Trophoblast cell (in vitro differentiated cells and primary cell): ENCODE measurements at regions not wholly inside any gene's neighbourhood (a gene's known extent, or its start where the extent isn't known, plus 50 kb on each side); places are given as distances from the start of the nearest gene placed in this dataset.

Source experiments
- DNase-seq, 2 donors: peaks; one replicate each; pipeline ENCODE4 v3.0.0-alpha.2; 2016
- H2AFZ ChIP-seq: 2 replicates; pipeline ENCODE4 v1.6.1; 2013; ENCODE audit warnings: low read length, moderate library complexity, mild to moderate bottlenecking; ENCODE audit not compliant: insufficient read depth, poor library complexity
- H2AK5ac ChIP-seq: 2 replicates; pipeline ENCODE4 v1.6.1; 2013; ENCODE audit warnings: mild to moderate bottlenecking, low read length
- H2BK120ac ChIP-seq: 2 replicates; pipeline ENCODE4 v1.6.1; 2013; ENCODE audit warnings: low read length, mild to moderate bottlenecking, moderate library complexity; ENCODE audit not compliant: insufficient read depth, poor library complexity
- H2BK12ac ChIP-seq: 2 replicates; pipeline ENCODE4 v1.6.1; 2013; ENCODE audit warnings: mild to moderate bottlenecking, low read length, moderate library complexity
- H2BK5ac ChIP-seq: 2 replicates; pipeline ENCODE4 v1.6.1; 2013; ENCODE audit warnings: low read length, low read depth, moderate library complexity, mild to moderate bottlenecking; ENCODE audit not compliant: poor library complexity
- H3K14ac ChIP-seq: 2 replicates; pipeline ENCODE4 v1.6.1; 2013; ENCODE audit warnings: mild to moderate bottlenecking, low read length
- H3K18ac ChIP-seq: 2 replicates; pipeline ENCODE4 v1.6.1; 2013; ENCODE audit warnings: mild to moderate bottlenecking, low read length
- H3K23ac ChIP-seq: 2 replicates; pipeline ENCODE4 v1.6.1; 2013; ENCODE audit warnings: low read length
- H3K27ac ChIP-seq: 2 replicates; pipeline ENCODE4 v1.5.1; 2013; ENCODE audit warnings: low read depth, mild to moderate bottlenecking, inconsistent platforms, low read length, moderate library complexity
- H3K27me3 ChIP-seq: 2 replicates; pipeline ENCODE4 v1.6.1; 2013; ENCODE audit warnings: inconsistent platforms, mild to moderate bottlenecking, low read length, moderate library complexity; ENCODE audit not compliant: insufficient read depth
- H3K36me3 ChIP-seq, 2 experiments: 1 replicate in 1 of 2; 2 replicates in 1 of 2; pipeline ENCODE4 v1.6.1; 2013; ENCODE audit warnings: low read length in 2 of 2, mild to moderate bottlenecking in 2 of 2, moderate library complexity in 1 of 2; ENCODE audit not compliant: insufficient read depth in 2 of 2, control insufficient read depth in 1 of 2
- H3K4ac ChIP-seq: 2 replicates; pipeline ENCODE4 v1.6.1; 2013; ENCODE audit warnings: low read depth, mild to moderate bottlenecking, low read length, moderate library complexity
- H3K4me1 ChIP-seq, 2 experiments: 1 replicate in 1 of 2; 2 replicates in 1 of 2; pipeline ENCODE4 v1.6.1; 2013; ENCODE audit warnings: low read length in 2 of 2, mild to moderate bottlenecking in 2 of 2, moderate library complexity in 1 of 2; ENCODE audit not compliant: insufficient read depth in 2 of 2, control insufficient read depth in 1 of 2
- H3K4me2 ChIP-seq: 2 replicates; pipeline ENCODE4 v1.6.1; 2013; ENCODE audit warnings: inconsistent platforms, mild to moderate bottlenecking, low read length, moderate library complexity
- H3K4me3 ChIP-seq: 2 replicates; pipeline ENCODE4 v1.5.1; 2013; ENCODE audit warnings: mild to moderate bottlenecking, low read depth, low read length, inconsistent platforms
- H3K79me1 ChIP-seq: one replicate; pipeline ENCODE4 v1.6.1; 2013; ENCODE audit warnings: low read length
- H3K79me2 ChIP-seq: 2 replicates; pipeline ENCODE4 v1.6.1; 2013; ENCODE audit warnings: low read length, mild to moderate bottlenecking; ENCODE audit not compliant: control insufficient read depth, insufficient read depth, poor library complexity
- H3K9ac ChIP-seq: 2 replicates; pipeline ENCODE4 v1.6.1; 2013; ENCODE audit warnings: mild to moderate bottlenecking, low read length
- H3K9me3 ChIP-seq: 2 replicates; pipeline ENCODE4 v1.6.1; 2013; ENCODE audit warnings: low read depth, mild to moderate bottlenecking, control low read depth, inconsistent platforms, low read length; ENCODE audit not compliant: insufficient read depth
- H4K12ac ChIP-seq: 2 replicates; pipeline ENCODE4 v1.6.1; 2013; ENCODE audit warnings: low read depth, mild to moderate bottlenecking, low read length, moderate library complexity
- H4K8ac ChIP-seq: 2 replicates; pipeline ENCODE4 v1.6.1; 2013; ENCODE audit warnings: low read depth, mild to moderate bottlenecking, low read length, moderate library complexity
- H4K91ac ChIP-seq: one replicate; pipeline ENCODE4 v1.6.1; 2013; ENCODE audit warnings: low read depth, mild to moderate bottlenecking, low read length, moderate library complexity
- WGBS: extraction: QIAGEN DNeasy Blood & Tissue Kit; methylation state at CpG from one replicate; pipeline ENCODE4 v1.1.7; 2013; ENCODE audit warnings: missing lambda C conversion rate; ENCODE audit not compliant: insufficient read length, insufficient coverage; ENCODE audit errors: extremely low coverage; 5-methylcytosine and 5-hydroxymethylcytosine counted together

DNA sequence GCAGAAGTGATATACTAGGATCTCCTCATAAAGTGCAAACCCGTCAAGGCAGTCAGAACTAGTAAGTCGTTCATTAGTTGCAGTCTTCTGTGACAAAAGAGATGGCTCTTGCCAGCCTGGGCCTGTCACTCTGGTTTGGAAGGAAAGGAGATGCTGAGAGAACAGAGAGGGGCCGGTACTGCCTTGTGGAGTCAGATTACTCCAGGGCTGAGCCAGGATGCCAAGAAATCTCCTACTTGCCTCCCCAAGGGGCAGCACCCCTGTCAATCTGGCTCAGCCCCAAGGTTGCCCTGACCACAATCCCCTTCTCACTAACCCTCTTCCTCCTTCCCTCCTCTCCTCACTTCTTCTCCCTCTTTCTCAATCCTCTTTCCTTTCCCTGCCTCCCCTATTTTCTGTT lies 62.9 kb upstream of the ASPRV1 start:
- Histone ChIP-seq H3K27ac (no peak overlapping the region), H3K4ac (no peak overlapping the region), H2BK12ac (peak overlapping the region; percentile 52), H3K36me3 (no peaks in the 10 kb centered on the region), H4K91ac (peak overlapping the region; percentile 22), H4K8ac (no peak overlapping the region), H3K14ac (no peak overlapping the region), H3K9ac (no peak overlapping the region), H3K18ac (peak overlapping the region; percentile 27), H3K4me3 (peak overlapping the region; percentile 7), H3K79me1 (peaks cover 4% of the 10 kb centered on the region), H3K23ac (no peak overlapping the region), H3K27me3 (no peaks in the 10 kb centered on the region), H3K79me2 (peaks cover 1% of the 10 kb centered on the region), H3K4me2 (no peak overlapping the region), H2BK120ac (no peak overlapping the region), H3K9me3 (no peaks in the 10 kb centered on the region), H4K12ac (no peak overlapping the region), H3K4me1 (peaks cover 0 to 6% of the 10 kb centered on the region in 2 experiments), H2BK5ac (no peak overlapping the region), H2AFZ (no peak overlapping the region), H2AK5ac (no peak overlapping the region)
- DNase-seq = no peak
- WGBS = no CpG with 5 or more reads among the region's 3 CpGs

DNA sequence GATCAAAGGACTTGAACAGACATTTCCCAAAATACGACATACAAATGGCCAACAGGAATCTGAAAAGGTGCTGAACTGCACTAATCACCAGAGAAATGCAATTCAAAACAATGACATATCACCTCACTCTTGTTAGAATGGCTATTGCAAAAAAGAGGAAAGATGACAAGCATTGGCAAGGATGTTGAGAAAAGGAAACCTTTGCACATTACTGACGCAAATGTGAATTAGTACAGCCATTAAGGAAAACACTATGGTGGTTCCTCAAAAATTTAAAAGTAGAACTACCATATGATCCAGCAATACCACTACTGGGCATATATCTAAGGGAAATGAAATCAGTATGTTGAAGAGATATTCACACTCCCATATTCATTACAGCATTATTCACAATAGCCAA lies 57.7 kb upstream of the ASPRV1 start:
- Histone ChIP-seq H2BK120ac (no peak overlapping the region), H3K27me3 (no peaks in the 10 kb centered on the region), H2AK5ac (no peak overlapping the region), H2AFZ (no peak overlapping the region), H3K9ac (no peak overlapping the region), H2BK12ac (no peak overlapping the region), H3K18ac (no peak overlapping the region), H3K4me1 (no peaks in the 10 kb centered on the region), H3K4me3 (no peak overlapping the region), H3K4ac (no peak overlapping the region), H3K23ac (no peak overlapping the region), H3K27ac (no peak overlapping the region), H4K8ac (no peak overlapping the region), H3K79me1 (no peaks in the 10 kb centered on the region), H3K4me2 (no peak overlapping the region), H3K14ac (no peak overlapping the region), H3K79me2 (no peaks in the 10 kb centered on the region), H3K9me3 (no peaks in the 10 kb centered on the region), H4K91ac (no peak overlapping the region), H3K36me3 (no peaks in the 10 kb centered on the region), H2BK5ac (no peak overlapping the region), H4K12ac (no peak overlapping the region)
- DNase-seq = peak in 1 of 2 donors; percentile 16
- WGBS = no CpG with 5 or more reads among the region's 2 CpGs

DNA sequence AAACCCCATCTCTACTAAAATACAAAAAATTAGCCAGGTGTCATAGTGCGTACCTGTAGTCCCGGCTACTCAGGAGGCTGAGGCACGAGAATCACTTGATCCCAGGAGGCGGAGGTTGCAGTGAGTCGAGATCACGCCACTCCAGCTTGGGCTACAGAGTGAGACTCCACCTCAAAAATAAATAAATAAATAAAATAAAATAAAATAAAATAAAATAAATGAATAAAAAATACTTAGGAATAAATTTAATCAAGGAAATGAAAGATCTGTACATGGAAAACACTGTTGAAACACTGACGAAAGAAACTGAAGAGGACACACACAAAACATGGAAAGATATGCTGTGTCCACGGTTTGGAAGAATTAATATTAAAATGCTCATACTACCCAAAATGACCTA lies 56.5 kb upstream of the ASPRV1 start:
- H3K4ac ChIP-seq = no peak overlapping the region

DNA sequence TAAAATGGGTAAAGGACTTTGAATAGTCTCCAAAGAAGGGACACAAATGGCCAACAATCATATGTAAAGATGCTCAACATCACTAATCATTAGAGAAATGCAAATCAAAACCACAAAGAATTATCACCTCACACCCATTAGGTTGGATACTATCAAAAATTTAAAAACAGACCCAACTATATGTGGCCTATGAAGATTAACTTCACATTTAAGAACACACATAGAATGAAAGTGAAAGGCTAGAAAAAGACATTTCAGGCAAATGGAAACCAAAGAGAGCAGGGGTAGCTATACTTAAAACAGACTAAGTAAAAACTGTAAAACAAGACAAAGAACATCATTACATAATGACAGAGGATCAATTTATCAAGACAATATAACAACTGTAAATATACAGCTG lies 53.5 kb upstream of the ASPRV1 start:
- no peak overlapping the region for H2AK5ac ChIP-seq
- H3K4me2 ChIP-seq = no peak overlapping the region
- H3K14ac ChIP-seq = no peak overlapping the region
- no peak for DNase-seq
- no peak overlapping the region for H3K4me3 ChIP-seq
- no peak overlapping the region for H4K12ac ChIP-seq
- H3K79me1 ChIP-seq = peaks cover 2% of the 10 kb centered on the region
- H3K23ac ChIP-seq = no peak overlapping the region
- no peak overlapping the region for H3K9ac ChIP-seq
- H4K8ac ChIP-seq = no peak overlapping the region
- no peak overlapping the region for H4K91ac ChIP-seq
- H3K4me1 ChIP-seq = peaks cover 0 to 4% of the 10 kb centered on the region in 2 experiments
- H3K9me3 ChIP-seq = no peaks in the 10 kb centered on the region
- no peaks in the 10 kb centered on the region for H3K27me3 ChIP-seq
- H2AFZ ChIP-seq = no peak overlapping the region
- no peak overlapping the region for H2BK5ac ChIP-seq
- H2BK120ac ChIP-seq = no peak overlapping the region
- H3K79me2 ChIP-seq = no peaks in the 10 kb centered on the region
- H3K36me3 ChIP-seq = no peaks in the 10 kb centered on the region
- H3K18ac ChIP-seq = no peak overlapping the region
- H3K4ac ChIP-seq = no peak overlapping the region
- H3K27ac ChIP-seq = no peak overlapping the region
- H2BK12ac ChIP-seq = no peak overlapping the region

More for the DNA sequence above, 56.5 kb upstream of the ASPRV1 start:
- H3K23ac ChIP-seq = no peak overlapping the region
- no peak overlapping the region for H2AFZ ChIP-seq
- no peak overlapping the region for H3K18ac ChIP-seq
- H2AK5ac ChIP-seq = no peak overlapping the region
- no peak overlapping the region for H4K91ac ChIP-seq
- no peak for DNase-seq
- H3K4me3 ChIP-seq = no peak overlapping the region
- H3K27ac ChIP-seq = no peak overlapping the region
- H2BK5ac ChIP-seq = no peak overlapping the region
- no peak overlapping the region for H4K12ac ChIP-seq
- no peak overlapping the region for H2BK120ac ChIP-seq
- no peak overlapping the region for H3K9ac ChIP-seq
- no peak overlapping the region for H3K14ac ChIP-seq
- H3K4me1 ChIP-seq = no peaks in the 10 kb centered on the region
- no peaks in the 10 kb centered on the region for H3K27me3 ChIP-seq
- no peaks in the 10 kb centered on the region for H3K79me1 ChIP-seq
- no CpG with 5 or more reads among the region's 8 CpGs for WGBS
- no peak overlapping the region for H2BK12ac ChIP-seq
- no peaks in the 10 kb centered on the region for H3K79me2 ChIP-seq
- no peaks in the 10 kb centered on the region for H3K9me3 ChIP-seq
- no peak overlapping the region for H3K4me2 ChIP-seq
- H4K8ac ChIP-seq = no peak overlapping the region
- no peaks in the 10 kb centered on the region for H3K36me3 ChIP-seq
